Kidney (tissue), 13 donors: ENCODE measurements at regions not wholly inside any gene's neighbourhood (a gene's known extent, or its start where the extent isn't known, plus 50 kb on each side); places are given as distances from the start of the nearest gene placed in this dataset.

Experiments used
- DNase-seq, 5 donors: peaks; one replicate each; pipeline ENCODE4 v3.0.0-alpha.2; 2013 to 2020
- FAIRE-seq: peaks from 2 replicates; lab custom pipeline; 2012; peaks lifted over from hg19 to GRCh38; lab: Jason Lieb, UNC
- H3K27ac ChIP-seq, 2 donors: one replicate each; pipeline ENCODE4 v1.7.0; 2013; ENCODE audit warnings: low read depth in 2 of 2, low read length in 2 of 2, inconsistent platforms in 1 of 2
- H3K27me3 ChIP-seq: one replicate; pipeline ENCODE4 v1.7.1; 2013; ENCODE audit warnings: low read length, inconsistent platforms; ENCODE audit not compliant: control insufficient read depth, insufficient read depth
- H3K36me3 ChIP-seq, 3 donors: one replicate each; pipeline versions ENCODE4 v1.7.0 to v1.7.1; 2013; ENCODE audit warnings: low read length in 3 of 3, control low read depth in 1 of 3, inconsistent platforms in 1 of 3; ENCODE audit not compliant: insufficient read depth in 3 of 3, control insufficient read depth in 2 of 3
- H3K4me1 ChIP-seq, 3 donors: one replicate each; pipeline versions ENCODE4 v1.7.0 to v1.7.1; 2013; ENCODE audit warnings: low read length in 3 of 3, inconsistent platforms in 1 of 3, low read depth in 1 of 3; ENCODE audit not compliant: control insufficient read depth in 2 of 3, insufficient read depth in 2 of 3
- H3K4me3 ChIP-seq, 3 donors: one replicate each; pipeline versions ENCODE4 v1.7.0 to v1.8.1; 2013; ENCODE audit warnings: low read length in 3 of 3, control low read depth in 1 of 3, inconsistent platforms in 1 of 3
- H3K9ac ChIP-seq, 3 donors: one replicate each; pipeline versions ENCODE4 v1.7.0 to v1.7.1; 2013; ENCODE audit warnings: low read length in 3 of 3, control low read depth in 1 of 3, inconsistent platforms in 1 of 3
- H3K9me3 ChIP-seq, 3 donors: one replicate each; pipeline versions ENCODE4 v1.7.0 to v1.7.1; 2013; ENCODE audit warnings: low read length in 3 of 3, control low read depth in 1 of 3, inconsistent platforms in 1 of 3; ENCODE audit not compliant: control insufficient read depth in 2 of 3, insufficient read depth in 1 of 3
- CTCF ChIP-seq: IDR thresholded peaks from 3 replicates; pipeline ENCODE4 v1.5.1; 2012; ENCODE audit warnings: mild to moderate bottlenecking, moderate library complexity, borderline replicate concordance; ENCODE audit not compliant: insufficient read depth; ENCODE audit errors: extremely low read depth
- intact Hi-C: fragments of 100-400 bp; cut with DNase I; formaldehyde crosslinking; loops from one replicate; pipeline ENCODE4 v1.11.1; 2022
- donor health status: control.
- donor health status: control.
- donor health status: control.
- donor health status: control.
- donor health status: control.
- donor health status: DM: yes; HTN: yes; CAD: no.
- donor health status: Normal renal cell carcinoma (clear cell type).

DNA sequence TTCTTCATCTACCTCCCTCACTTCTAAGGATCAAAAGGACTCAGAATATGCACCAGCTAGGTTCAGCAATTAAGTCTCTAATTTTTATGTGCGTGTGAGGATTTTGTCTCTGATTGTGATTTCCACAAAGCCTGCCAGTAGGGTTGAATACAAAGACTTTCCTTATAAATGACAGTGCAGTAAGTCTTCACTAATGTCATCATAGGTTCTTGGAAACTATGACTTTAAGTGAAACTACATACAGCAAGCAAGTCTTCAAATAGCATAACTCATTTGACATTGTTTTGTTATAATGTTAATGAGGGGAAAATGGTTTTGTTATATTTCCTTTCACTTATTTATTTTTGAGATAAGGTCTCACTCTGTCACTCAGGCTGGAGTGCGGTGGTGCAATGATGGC, 526.3 kb upstream of the DCC start:
- no peak for FAIRE-seq

GRCh38 chr18:51821610-51822009, 518.4 kb upstream of the DCC start:
- intact Hi-C loops = no loop called here
- H3K27ac ChIP-seq = no peak overlapping the region
- no peak for FAIRE-seq

More for the DNA sequence above, 526.3 kb upstream of the DCC start:
- no peaks in the 10 kb centered on the region for H3K4me1 ChIP-seq
- H3K9ac ChIP-seq = no peak overlapping the region
- TF ChIP-seq CTCF = no peak
- no peak for DNase-seq
- intact Hi-C loops = no loop called here
- H3K4me3 ChIP-seq = no peak overlapping the region
- H3K9me3 ChIP-seq = no peaks in the 10 kb centered on the region
- H3K27ac ChIP-seq = no peak overlapping the region
- no peaks in the 10 kb centered on the region for H3K36me3 ChIP-seq
- no peaks in the 10 kb centered on the region for H3K27me3 ChIP-seq

DNA sequence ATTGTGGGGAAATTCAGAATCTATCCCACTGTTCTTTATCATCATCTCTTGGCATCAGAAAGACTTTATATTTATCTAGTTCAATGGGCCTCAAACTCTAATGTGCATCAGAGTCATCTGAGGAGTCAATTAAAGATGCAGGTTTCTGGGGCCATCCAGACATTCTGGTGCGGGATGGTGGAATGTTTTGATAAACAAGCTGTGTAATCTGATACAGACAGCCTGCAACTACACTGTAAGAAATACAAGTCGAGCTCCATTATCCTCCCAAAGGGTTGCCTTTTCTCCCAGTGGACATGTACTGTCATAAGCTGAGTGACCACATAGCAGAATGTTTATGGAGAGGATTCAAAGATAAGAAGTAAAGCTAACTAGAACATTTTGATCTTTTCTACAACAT, 515.3 kb upstream of the DCC start:
- H3K9ac ChIP-seq = no peak overlapping the region
- no peak overlapping the region for H3K4me3 ChIP-seq
- no peaks in the 10 kb centered on the region for H3K27me3 ChIP-seq
- FAIRE-seq (no peak), DNase-seq (peak in 3 of 5 donors; percentile 37 to 64 (median 58))
- H3K9me3 ChIP-seq = no peaks in the 10 kb centered on the region
- no peak overlapping the region for H3K27ac ChIP-seq
- intact Hi-C loops = no loop called here
- no peak for TF ChIP-seq CTCF
- H3K4me1 ChIP-seq = no peaks in the 10 kb centered on the region
- no peaks in the 10 kb centered on the region for H3K36me3 ChIP-seq

More at GRCh38 chr18:51821610-51822009, 518.4 kb upstream of the DCC start:
- no peak overlapping the region for H3K4me3 ChIP-seq
- H3K27me3 ChIP-seq = no peaks in the 10 kb centered on the region
- no peaks in the 10 kb centered on the region for H3K4me1 ChIP-seq
- no peak overlapping the region for H3K9ac ChIP-seq
- no peaks in the 10 kb centered on the region for H3K36me3 ChIP-seq
- no peaks in the 10 kb centered on the region for H3K9me3 ChIP-seq
- DNase-seq = no peak
- no peak for TF ChIP-seq CTCF

DNA sequence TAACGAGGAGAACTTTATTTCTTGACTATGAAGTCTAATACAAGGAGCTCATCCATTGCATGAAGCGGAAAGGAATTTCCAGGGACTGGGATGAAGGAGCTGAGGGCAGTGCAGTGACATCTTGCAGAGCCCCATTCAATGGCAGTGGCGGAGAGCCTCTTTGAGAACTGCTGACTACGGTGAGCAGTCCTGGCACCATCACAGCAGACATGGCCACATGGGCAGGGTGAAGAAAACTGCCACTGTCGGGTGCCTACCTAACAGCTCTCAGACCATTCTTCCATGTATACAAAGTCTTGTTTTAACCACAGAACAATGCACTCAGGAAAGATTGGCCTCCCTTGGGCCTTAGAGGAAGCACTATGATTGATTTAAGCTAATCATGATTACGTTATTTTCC, 506.1 kb upstream of the DCC start:
- no peak for FAIRE-seq
- Histone ChIP-seq H3K4me1 (no peaks in the 10 kb centered on the region), H3K9me3 (no peaks in the 10 kb centered on the region), H3K36me3 (no peaks in the 10 kb centered on the region), H3K27me3 (no peaks in the 10 kb centered on the region), H3K4me3 (no peak overlapping the region), H3K27ac (no peak overlapping the region), H3K9ac (no peak overlapping the region)
- intact Hi-C loops = no loop called here
- TF ChIP-seq CTCF = no peak
- DNase-seq = no peak
